Mesenchymal stem cell (in vitro differentiated cells and primary cell): ENCODE measurements at regions not wholly inside any gene's neighbourhood (a gene's known extent, or its start where the extent isn't known, plus 50 kb on each side); places are given as distances from the start of the nearest gene placed in this dataset.

Source experiments
- DNase-seq: peaks from one replicate; pipeline ENCODE4 v3.0.0-alpha.2; 2013
- H2AFZ ChIP-seq: one replicate; pipeline ENCODE4 v1.6.1; 2013; ENCODE audit warnings: low read depth, mild to moderate bottlenecking, control low read depth, inconsistent platforms, low read length, moderate library complexity
- H2AK5ac ChIP-seq: 2 replicates; pipeline ENCODE4 v1.6.1; 2013; ENCODE audit warnings: low read length, moderate library complexity, mild to moderate bottlenecking, inconsistent platforms; ENCODE audit not compliant: severe bottlenecking
- H2BK120ac ChIP-seq: one replicate; pipeline ENCODE4 v1.6.1; 2013; ENCODE audit warnings: low read depth, mild to moderate bottlenecking, inconsistent platforms, low read length, moderate library complexity
- H2BK12ac ChIP-seq, 2 experiments: one replicate each; pipeline ENCODE4 v1.6.1; 2013; ENCODE audit warnings: inconsistent platforms in 2 of 2, low read length in 2 of 2, mild to moderate bottlenecking in 2 of 2, moderate library complexity in 2 of 2, control low read depth in 1 of 2
- H2BK15ac ChIP-seq: one replicate; pipeline ENCODE4 v1.6.1; 2013; ENCODE audit warnings: mild to moderate bottlenecking, low read depth, inconsistent platforms; ENCODE audit not compliant: poor library complexity, severe bottlenecking
- H2BK5ac ChIP-seq: 2 replicates; pipeline ENCODE4 v1.6.1; 2013; ENCODE audit warnings: low read depth, mild to moderate bottlenecking, low read length, control low read depth, inconsistent platforms; ENCODE audit not compliant: poor library complexity, severe bottlenecking
- H3K14ac ChIP-seq, 2 experiments: one replicate each; pipeline ENCODE4 v1.6.1; 2013; ENCODE audit warnings: inconsistent platforms in 2 of 2, low read length in 2 of 2, control low read depth in 1 of 2, mild to moderate bottlenecking in 1 of 2, moderate library complexity in 1 of 2
- H3K18ac ChIP-seq, 2 experiments: one replicate each; pipeline ENCODE4 v1.6.1; 2013; ENCODE audit warnings: inconsistent platforms in 2 of 2, low read length in 2 of 2, control low read depth in 1 of 2, low read depth in 1 of 2, mild to moderate bottlenecking in 1 of 2
- H3K23ac ChIP-seq, 2 experiments: one replicate each; pipeline ENCODE4 v1.6.1; 2013; ENCODE audit warnings: inconsistent platforms in 2 of 2, low read length in 2 of 2, mild to moderate bottlenecking in 2 of 2, moderate library complexity in 2 of 2, control low read depth in 1 of 2
- H3K27ac ChIP-seq: 2 replicates; pipeline ENCODE4 v1.5.1; 2013; ENCODE audit warnings: mild to moderate bottlenecking, moderate library complexity, low read length, control low read depth, inconsistent platforms; ENCODE audit not compliant: poor library complexity, severe bottlenecking
- H3K27me3 ChIP-seq, 2 experiments: 2 replicates each; pipeline versions ENCODE4 v1.6.1 to v1.7.0; 2013; ENCODE audit warnings: low read length in 2 of 2, mild to moderate bottlenecking in 2 of 2, moderate library complexity in 2 of 2, control low read depth in 1 of 2, inconsistent platforms in 1 of 2; ENCODE audit not compliant: control insufficient read depth in 1 of 2, insufficient read depth in 1 of 2
- H3K36me3 ChIP-seq, 2 experiments: 2 replicates each; pipeline versions ENCODE4 v1.6.1 to v1.7.0; 2013; ENCODE audit warnings: low read length in 2 of 2, control low read depth in 1 of 2, inconsistent platforms in 1 of 2, low read depth in 1 of 2, mild to moderate bottlenecking in 1 of 2; ENCODE audit not compliant: insufficient read depth in 2 of 2, control insufficient read depth in 1 of 2
- H3K4ac ChIP-seq, 2 experiments: one replicate each; pipeline ENCODE4 v1.6.1; 2013; ENCODE audit warnings: inconsistent platforms in 2 of 2, low read length in 2 of 2, mild to moderate bottlenecking in 2 of 2, moderate library complexity in 2 of 2, control low read depth in 1 of 2, low read depth in 1 of 2
- H3K4me1 ChIP-seq: 2 replicates; pipeline ENCODE4 v1.6.1; 2013; ENCODE audit warnings: low read depth, low read length, control low read depth; ENCODE audit not compliant: control insufficient read depth, insufficient read depth
- H3K4me2 ChIP-seq: 2 replicates; pipeline ENCODE4 v1.6.1; 2013; ENCODE audit warnings: low read length, mild to moderate bottlenecking, inconsistent platforms; ENCODE audit not compliant: poor library complexity, severe bottlenecking
- H3K4me3 ChIP-seq, 2 experiments: 2 replicates each; pipeline versions ENCODE4 v1.5.1 to v1.7.0; 2013; ENCODE audit warnings: low read length in 2 of 2, mild to moderate bottlenecking in 2 of 2, control low read depth in 1 of 2, low read depth in 1 of 2; ENCODE audit not compliant: insufficient read depth in 1 of 2
- H3K79me1 ChIP-seq: replicated peaks from 2 replicates; pipeline ENCODE4 v1.6.1; 2013; ENCODE audit warnings: mild to moderate bottlenecking, control low read depth, low read length, inconsistent platforms; ENCODE audit not compliant: poor library complexity, severe bottlenecking
- H3K9ac ChIP-seq: 2 replicates; pipeline ENCODE4 v1.7.0; 2013; ENCODE audit warnings: mild to moderate bottlenecking, low read length, moderate library complexity
- H3K9me3 ChIP-seq: 2 replicates; pipeline ENCODE4 v1.7.0; 2013; ENCODE audit warnings: mild to moderate bottlenecking, low read length; ENCODE audit not compliant: control insufficient read depth
- H4K8ac ChIP-seq: one replicate; pipeline ENCODE4 v1.6.1; 2013; ENCODE audit warnings: inconsistent platforms, mild to moderate bottlenecking, low read length, moderate library complexity
- H4K91ac ChIP-seq: one replicate; pipeline ENCODE4 v1.6.1; 2013; ENCODE audit warnings: mild to moderate bottlenecking, low read length, inconsistent platforms
- WGBS: methylation state at CpG from one replicate; pipeline ENCODE4 v1.1.7; 2013; ENCODE audit warnings: mixed read lengths; 5-methylcytosine and 5-hydroxymethylcytosine counted together

GRCh38 chr4:170229006-170229405, 139.2 kb upstream of the AADAT start:
- Histone ChIP-seq H3K4me2 (no peak overlapping the region), H3K9ac (no peak overlapping the region), H2BK120ac (no peak overlapping the region), H2BK15ac (no peak overlapping the region), H4K91ac (no peak overlapping the region), H2AFZ (no peak overlapping the region), H2AK5ac (no peak overlapping the region), H2BK12ac (no peak overlapping the region), H4K8ac (no peak overlapping the region), H3K4me3 (no peak overlapping the region), H3K79me1 (no peaks in the 10 kb centered on the region), H3K4me1 (no peaks in the 10 kb centered on the region), H3K23ac (no peak overlapping the region), H3K14ac (no peak overlapping the region), H2BK5ac (no peak overlapping the region), H3K18ac (no peak overlapping the region), H3K4ac (no peak overlapping the region), H3K9me3 (no peaks in the 10 kb centered on the region), H3K27me3 (no peaks in the 10 kb centered on the region), H3K27ac (no peak overlapping the region), H3K36me3 (no peaks in the 10 kb centered on the region)
- no CpG with 5 or more reads among the region's 1 CpG for WGBS
- no peak for DNase-seq

- no peak overlapping the region for H3K27ac ChIP-seq
- no peak overlapping the region for H3K4me3 ChIP-seq
- H3K79me1 ChIP-seq: no peaks in the 10 kb centered on the region
- no peak overlapping the region for H2BK5ac ChIP-seq
- no peak overlapping the region for H2BK120ac ChIP-seq
- H3K4me1 ChIP-seq: no peaks in the 10 kb centered on the region
- H3K4me2 ChIP-seq: no peak overlapping the region
- H3K27me3 ChIP-seq: no peaks in the 10 kb centered on the region
- H4K91ac ChIP-seq: no peak overlapping the region
- H3K9me3 ChIP-seq: no peaks in the 10 kb centered on the region
- no peaks in the 10 kb centered on the region for H3K36me3 ChIP-seq
- no peak for DNase-seq
- H4K8ac ChIP-seq: no peak overlapping the region
- no peak overlapping the region for H2BK15ac ChIP-seq
- H3K18ac ChIP-seq: no peak overlapping the region
- H2BK12ac ChIP-seq: no peak overlapping the region
- WGBS: no CpG with 5 or more reads among the region's 2 CpGs
- no peak overlapping the region for H3K23ac ChIP-seq
- no peak overlapping the region for H2AFZ ChIP-seq
- no peak overlapping the region for H3K14ac ChIP-seq
- no peak overlapping the region for H3K4ac ChIP-seq
- H3K9ac ChIP-seq: no peak overlapping the region
- H2AK5ac ChIP-seq: no peak overlapping the region
Observed at GRCh38 chr4:170227928-170228327, 138.2 kb upstream of the AADAT start.

DNA sequence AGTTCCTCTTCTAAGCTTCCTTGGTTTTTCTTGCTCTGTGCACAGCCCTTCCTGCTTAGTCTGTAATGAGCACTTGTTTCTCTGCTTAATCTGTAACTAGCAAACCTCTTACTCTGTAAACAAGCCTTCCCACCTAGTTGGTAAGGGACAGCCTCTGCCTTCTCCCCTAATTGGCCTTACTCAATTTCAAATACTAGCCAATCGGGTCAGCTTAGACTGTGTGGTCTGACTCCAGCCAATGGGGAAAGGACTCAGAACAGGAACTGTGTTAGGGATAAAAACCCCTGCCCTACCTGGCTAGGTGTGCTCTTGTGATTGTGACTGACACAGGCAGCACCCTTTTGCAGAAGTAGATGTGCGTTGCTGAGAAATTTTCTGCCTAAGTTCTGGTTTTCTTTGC, 136.5 kb upstream of the AADAT start:
- Histone ChIP-seq H4K8ac (no peak overlapping the region), H3K4ac (no peak overlapping the region), H3K4me3 (no peak overlapping the region), H3K27me3 (no peaks in the 10 kb centered on the region), H3K9ac (no peak overlapping the region), H2BK15ac (no peak overlapping the region), H2BK5ac (no peak overlapping the region), H3K79me1 (no peaks in the 10 kb centered on the region), H2AK5ac (no peak overlapping the region), H3K9me3 (peaks cover 7% of the 10 kb centered on the region), H2BK120ac (no peak overlapping the region), H3K4me2 (no peak overlapping the region), H3K36me3 (no peaks in the 10 kb centered on the region), H3K23ac (no peak overlapping the region), H2BK12ac (no peak overlapping the region), H3K14ac (no peak overlapping the region), H2AFZ (no peak overlapping the region), H4K91ac (no peak overlapping the region), H3K18ac (no peak overlapping the region), H3K4me1 (no peaks in the 10 kb centered on the region), H3K27ac (no peak overlapping the region)
- no peak for DNase-seq
- 86% methylated on average over 2 of the region's 2 CpGs for WGBS

DNA sequence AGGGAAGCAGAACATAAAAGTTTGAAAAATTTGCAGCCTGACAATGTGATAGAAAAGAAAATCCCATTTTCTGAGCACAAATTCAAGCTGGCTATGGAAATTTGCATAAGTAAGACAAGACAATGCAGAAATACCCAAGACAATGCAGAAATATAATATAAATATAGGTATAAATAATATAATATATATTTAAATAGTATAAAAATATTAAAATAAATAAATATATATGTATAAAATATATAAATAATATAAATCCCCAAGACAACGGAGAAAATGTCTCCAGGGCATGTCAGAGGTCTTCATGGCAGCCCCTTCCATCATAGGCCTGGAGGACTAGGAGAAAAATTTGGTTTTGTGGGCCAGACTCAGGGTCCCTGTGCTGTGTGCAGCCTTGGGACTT, 125.0 kb upstream of the AADAT start:
- no peak overlapping the region for H2BK120ac ChIP-seq
- no peak overlapping the region for H2BK15ac ChIP-seq
- DNase-seq: no peak
- no peak overlapping the region for H4K8ac ChIP-seq
- H3K9me3 ChIP-seq: peaks cover 42% of the 10 kb centered on the region
- no peak overlapping the region for H3K18ac ChIP-seq
- H3K4me1 ChIP-seq: no peaks in the 10 kb centered on the region
- H3K23ac ChIP-seq: no peak overlapping the region
- 26% methylated on average over 1 of the region's 1 CpG for WGBS
- no peak overlapping the region for H2BK5ac ChIP-seq
- no peak overlapping the region for H3K4me2 ChIP-seq
- H3K36me3 ChIP-seq: no peaks in the 10 kb centered on the region
- H3K9ac ChIP-seq: no peak overlapping the region
- no peaks in the 10 kb centered on the region for H3K27me3 ChIP-seq
- no peak overlapping the region for H3K4me3 ChIP-seq
- H3K4ac ChIP-seq: no peak overlapping the region
- no peak overlapping the region for H3K14ac ChIP-seq
- H2AFZ ChIP-seq: no peak overlapping the region
- H3K79me1 ChIP-seq: no peaks in the 10 kb centered on the region
- no peak overlapping the region for H2AK5ac ChIP-seq
- no peak overlapping the region for H4K91ac ChIP-seq
- H3K27ac ChIP-seq: no peak overlapping the region
- H2BK12ac ChIP-seq: no peak overlapping the region
